A204.1 (cell line): ENCODE measurements at regions not wholly inside any gene's neighbourhood (a gene's known extent, or its start where the extent isn't known, plus 50 kb on each side); places are given as distances from the start of the nearest gene placed in this dataset.

ENCODE experiments used
- FAIRE-seq: peaks from 2 replicates; lab custom pipeline; 2012; peaks lifted over from hg19 to GRCh38; lab: Jason Lieb, UNC

DNA sequence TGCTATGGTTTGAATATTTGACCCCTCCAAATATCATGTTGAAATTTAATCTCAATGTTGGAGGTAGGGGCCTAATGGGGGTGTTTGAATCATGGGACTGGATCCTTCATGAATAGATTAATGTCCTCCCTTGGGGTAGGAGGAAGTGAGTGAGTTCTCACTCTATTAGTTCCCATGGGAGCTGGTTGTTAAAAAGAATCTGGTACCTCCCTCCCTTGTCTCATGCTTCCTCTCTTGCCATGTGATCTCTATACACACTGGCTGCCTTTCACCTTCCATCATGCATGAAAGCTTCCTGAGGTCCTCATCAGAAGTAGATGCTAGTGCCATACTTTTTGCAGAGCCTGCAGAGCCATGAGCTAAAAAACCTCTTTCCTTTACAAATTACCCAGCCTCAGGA is 177.7 kb upstream of the MCTP2 start:
- no peak for FAIRE-seq

DNA sequence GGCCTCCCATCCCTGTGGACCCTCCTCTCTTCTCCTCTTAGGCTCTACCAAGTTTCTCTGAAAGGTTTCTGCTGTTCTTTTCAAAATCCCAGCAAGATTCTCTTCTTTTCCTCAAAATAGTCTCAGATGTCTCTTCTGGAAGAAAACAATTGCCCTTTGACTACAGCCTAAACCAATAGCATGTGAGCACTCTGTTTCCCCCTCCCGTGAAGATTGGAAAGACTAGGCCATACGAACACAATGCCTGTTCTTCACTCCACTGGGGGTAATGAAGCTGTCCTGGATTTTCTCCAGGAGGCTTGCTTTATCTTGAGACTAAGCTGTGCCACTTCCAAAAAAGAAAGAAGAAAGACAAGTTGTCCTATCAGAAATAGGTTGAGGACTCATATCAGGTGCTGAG is 178.7 kb upstream of the MCTP2 start:
- no peak for FAIRE-seq

DNA sequence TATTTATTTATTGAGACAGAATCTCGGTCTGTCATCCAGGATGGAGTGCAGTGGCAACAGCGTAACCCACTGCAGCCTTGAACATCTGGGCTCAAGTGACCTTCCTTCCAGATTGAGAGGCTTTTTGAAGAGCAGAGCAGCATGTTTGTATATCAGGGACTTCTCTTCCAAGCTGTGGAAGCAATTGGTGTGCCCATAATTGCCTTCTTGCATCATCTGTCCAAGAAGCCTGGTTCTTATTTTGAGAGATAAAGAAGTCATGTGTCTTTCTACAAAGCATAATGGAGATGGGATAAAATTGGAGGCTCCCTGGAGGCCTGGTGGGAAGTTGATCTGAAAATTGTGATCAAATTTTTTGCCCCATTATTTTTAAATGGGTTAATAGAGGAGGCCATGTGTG is 183.8 kb upstream of the MCTP2 start:
- FAIRE-seq = no peak

DNA sequence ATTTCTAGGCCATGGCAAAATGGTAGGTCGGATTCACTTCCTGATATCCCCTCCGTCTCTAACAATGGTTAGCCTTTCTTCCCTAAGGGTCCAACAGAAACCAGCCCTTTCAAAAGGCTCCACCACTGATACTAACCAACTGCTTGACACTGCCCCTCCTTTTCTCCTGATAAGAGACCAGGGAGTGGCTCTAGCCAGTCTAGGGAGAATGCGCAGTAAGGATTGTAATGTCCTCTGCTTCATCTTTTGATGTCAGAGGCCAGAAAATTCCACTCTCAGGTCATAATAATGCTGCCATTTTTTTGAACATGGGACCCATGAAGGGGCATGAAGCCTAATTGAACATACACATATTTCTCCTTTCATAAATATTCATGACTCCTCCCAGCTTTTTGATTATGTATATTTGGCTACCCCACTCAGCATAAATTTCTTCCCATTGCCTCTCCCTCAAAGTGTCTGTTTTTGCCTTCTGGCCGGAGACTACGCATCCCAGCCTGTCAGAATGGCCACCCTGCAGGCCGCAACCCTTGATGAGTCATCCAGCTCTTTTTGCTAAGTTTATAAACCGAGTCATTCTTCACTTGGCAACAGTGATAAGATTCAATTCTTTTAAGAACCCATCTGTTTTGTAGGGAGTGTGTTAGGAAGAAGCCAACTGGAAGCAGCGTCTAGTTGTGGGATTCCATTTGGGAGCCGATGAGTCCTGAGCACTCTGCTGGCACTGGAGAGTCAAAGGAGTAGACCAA is 189.0 kb upstream of the MCTP2 start:
- no peak for FAIRE-seq

DNA sequence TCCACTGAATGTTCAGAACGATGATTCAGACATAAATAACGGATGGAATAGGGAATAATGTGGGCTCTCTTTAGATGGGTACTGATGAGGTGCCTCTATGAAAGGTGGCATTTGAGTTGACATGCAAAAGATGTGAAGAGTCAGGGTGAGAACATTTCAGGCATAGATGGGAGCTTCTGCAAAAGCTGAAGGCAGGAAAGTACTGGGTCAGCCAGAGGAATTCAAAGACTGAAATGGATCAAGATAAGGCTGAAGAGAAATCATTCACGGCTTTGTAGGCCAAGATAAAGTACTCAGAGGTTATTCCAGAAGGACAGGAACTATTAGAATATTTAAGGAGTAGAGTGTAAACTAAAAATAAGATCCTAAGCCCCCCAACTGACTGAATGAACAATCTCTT is 189.6 kb upstream of the MCTP2 start:
- no peak for FAIRE-seq

DNA sequence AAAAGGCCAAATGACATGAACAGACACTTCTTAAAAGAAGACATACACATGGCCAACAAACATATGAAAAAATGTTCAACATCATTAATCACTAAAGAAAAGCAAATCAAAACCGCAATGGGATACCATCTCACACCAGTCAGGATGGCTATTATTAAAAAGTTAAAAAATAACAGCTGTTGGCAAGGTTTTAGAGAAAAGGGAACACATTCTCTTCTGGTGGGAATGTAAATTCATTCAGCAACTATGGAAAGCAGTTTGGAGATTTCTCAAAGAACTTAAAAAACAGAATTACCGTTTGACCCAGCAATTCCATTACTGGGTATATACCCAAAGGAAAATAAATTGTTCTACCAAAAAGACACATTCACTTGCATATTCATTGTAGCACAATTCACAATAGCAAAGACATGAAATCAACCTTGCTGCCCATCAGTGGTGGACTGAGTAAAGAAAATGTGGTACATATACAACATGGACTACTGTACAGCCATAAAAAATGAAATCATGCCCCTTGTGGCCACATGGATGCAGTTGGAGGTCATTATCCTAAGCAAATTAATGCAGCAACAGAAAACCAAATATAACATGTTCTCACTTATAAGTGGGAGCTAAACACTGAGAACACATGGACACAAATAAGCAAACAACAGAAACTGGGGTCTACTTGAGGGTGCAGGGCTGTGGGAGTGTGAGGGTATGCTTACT is 190.7 kb upstream of the MCTP2 start:
- no peak for FAIRE-seq

DNA sequence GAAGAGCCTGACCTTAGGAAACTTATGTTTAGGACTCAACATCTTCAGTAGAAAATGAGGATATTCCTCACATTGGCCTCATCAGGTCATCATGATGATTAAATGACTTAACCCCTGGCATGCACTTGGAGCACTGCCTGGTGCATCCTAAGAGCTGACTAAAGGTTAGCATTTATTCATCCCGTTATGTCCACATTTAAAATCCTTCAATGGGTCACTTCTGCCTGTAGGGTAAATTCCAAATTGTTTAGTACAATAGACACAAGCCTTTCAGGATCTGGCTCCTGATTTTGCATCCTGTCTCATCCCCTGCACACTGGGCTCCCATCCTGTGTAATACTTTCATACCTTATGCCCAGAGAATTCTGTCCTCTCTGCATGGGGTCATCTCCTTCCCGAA is 195.2 kb upstream of the MCTP2 start:
- no peak for FAIRE-seq

DNA sequence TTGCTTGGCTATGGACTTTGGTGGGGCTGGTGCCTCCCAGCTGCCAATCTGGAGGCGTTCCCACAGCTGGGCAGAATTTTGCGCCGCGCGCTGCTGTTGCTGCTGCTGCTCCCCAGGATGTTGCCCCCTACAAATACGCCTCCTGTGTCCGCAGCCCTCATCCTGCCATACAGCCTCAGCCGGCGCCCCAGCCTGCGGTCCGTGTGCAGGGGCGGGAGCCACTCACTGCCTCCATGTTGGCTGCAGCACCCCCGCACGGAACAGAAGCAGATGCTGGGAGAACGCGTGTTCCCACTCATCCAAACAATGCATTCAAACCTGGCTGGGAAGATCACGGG is 197.7 kb upstream of the MCTP2 start:
- no peak for FAIRE-seq

DNA sequence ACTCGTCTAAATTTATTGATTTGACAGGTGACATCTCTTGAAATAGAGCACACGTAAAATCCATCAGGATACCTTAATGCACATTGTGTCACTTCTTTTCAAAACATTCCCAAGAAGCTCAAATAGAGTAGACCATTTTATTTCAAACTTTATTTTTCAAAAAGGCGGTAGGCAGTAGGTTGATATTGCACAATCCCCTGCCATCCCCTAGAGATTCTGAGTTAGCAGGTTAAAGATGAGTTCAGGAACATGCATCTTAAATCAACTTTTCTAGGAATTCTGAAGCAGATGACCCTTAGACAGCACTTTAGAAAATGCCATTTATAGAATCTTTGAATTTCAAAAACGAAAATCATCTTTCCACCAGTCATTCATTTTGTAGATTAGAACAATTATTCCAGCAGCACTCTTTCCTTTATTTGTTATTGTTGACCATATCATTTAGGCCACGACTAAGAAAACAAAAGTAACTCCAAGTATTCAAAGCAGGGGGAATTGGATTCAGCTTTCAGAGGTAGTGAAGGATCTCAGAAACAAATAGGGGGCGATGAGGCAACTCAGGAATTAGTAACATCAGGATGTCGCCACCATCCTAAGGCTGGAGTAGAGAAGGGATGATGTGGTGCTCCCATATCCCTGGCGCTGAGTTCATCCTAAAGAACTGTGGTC is 198.2 kb upstream of the MCTP2 start:
- FAIRE-seq = no peak

DNA sequence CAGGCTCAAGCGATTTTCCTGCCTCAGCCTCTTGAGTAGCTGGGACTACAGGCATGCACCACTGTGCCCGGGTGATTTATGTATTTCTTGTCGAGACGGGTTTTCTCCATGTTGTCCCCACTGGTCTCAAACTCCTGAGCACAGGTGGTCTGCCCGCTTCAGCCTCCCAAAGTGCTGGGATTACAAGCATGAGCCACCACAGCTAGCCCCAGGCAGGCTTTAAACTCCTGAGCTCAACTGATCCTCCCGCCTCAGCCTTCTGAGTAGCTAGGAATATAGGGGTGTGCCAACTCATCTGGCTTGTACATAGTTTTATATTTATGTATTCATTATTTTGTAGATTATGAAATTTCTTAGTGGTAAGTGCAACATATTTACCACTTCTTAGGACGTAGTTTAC is 198.8 kb upstream of the MCTP2 start:
- FAIRE-seq = no peak

DNA sequence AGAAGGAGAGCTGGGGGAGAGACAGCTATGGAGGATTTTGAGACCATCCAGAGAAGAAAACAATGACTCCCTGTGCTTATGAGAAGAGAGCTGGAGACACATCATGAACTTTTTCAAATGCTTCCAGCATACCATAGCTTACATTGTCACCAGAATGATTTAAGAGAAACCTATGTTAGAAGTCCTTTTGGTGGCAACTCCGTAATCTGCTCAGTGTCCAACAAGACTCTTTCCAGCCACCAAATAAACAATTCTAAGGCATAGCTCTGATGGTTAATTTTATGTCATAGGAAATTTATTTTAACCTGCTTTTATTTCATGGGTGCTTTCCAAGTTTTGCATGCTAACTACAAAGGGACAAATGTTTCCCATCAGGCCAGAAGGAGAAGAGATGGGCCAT is 200.3 kb upstream of the MCTP2 start:
- FAIRE-seq = no peak

DNA sequence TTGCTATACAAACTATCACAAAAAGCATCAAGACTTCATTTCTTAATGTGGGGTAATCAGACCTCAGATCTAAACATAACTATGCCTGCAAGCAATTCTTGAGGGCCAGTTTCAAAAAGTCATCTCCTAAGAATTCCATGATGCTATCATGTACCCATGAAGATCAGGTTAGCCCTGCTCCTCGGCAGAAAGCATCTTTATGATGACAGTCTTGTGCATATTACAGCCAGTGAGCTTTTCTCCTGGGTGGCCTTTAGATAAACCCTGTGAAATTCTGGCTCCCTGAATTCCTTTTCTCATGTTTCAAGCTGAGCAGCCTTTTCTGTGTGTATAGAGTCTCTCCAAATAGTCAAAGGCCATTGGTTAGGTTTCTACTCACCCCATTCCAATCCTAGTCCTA is 201.9 kb upstream of the MCTP2 start:
- FAIRE-seq = no peak

DNA sequence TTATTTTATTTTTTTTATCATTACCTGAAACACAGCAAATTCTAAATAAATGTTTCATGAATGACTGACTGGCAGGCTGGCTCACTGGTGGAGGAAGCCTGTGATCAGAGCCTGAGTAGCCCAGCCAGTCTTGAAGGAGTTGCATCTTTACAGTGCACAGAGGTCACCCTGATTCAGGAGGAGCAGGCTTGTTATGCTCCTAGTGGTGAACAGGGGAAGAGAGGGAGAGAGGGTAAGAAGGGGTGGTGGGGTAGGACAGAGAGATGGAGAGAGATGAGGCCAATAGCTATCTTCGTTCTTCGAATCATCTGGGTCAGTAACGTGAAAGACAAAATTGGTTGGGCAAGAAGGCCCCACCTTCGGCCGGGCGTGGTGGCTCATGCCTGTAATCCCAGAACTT is 202.6 kb upstream of the MCTP2 start:
- no peak for FAIRE-seq

DNA sequence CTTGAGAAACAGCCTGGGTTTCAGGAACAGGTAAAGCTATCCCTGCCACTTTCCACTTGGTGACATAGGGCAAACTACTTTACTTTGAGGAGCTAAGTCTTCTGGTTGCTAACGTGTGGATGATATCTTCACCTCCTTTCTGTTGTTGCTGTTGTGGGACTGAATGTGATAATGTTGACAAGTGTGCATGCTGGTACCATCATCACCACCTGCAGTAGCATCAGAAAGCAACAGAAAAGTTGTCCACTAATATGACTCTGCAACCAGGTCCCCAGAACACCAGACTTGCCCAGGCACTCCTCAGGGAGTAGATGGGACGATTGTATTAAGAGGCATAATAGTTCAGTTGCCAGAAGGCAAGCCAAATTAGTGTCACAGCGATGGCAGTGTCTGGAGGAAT is 203.2 kb upstream of the MCTP2 start:
- no peak for FAIRE-seq

DNA sequence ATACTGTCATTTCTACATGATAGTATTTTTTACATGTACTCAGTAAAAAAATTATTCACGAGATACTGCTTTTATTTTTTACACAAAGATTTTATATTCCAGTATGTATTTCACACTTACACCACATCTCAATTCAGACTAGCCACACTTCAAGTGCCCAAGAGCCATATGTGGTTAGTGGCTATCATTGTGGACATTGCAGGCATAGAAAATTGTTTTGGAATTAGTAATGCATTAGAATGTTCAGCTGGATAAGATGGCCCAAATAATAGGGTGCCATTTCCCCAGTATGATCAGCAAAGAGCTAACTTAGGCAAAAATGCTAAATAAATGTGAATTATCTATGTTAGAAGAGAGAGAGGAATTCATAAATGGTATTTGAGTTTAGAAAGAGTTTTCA is 203.8 kb upstream of the MCTP2 start:
- no peak for FAIRE-seq

DNA sequence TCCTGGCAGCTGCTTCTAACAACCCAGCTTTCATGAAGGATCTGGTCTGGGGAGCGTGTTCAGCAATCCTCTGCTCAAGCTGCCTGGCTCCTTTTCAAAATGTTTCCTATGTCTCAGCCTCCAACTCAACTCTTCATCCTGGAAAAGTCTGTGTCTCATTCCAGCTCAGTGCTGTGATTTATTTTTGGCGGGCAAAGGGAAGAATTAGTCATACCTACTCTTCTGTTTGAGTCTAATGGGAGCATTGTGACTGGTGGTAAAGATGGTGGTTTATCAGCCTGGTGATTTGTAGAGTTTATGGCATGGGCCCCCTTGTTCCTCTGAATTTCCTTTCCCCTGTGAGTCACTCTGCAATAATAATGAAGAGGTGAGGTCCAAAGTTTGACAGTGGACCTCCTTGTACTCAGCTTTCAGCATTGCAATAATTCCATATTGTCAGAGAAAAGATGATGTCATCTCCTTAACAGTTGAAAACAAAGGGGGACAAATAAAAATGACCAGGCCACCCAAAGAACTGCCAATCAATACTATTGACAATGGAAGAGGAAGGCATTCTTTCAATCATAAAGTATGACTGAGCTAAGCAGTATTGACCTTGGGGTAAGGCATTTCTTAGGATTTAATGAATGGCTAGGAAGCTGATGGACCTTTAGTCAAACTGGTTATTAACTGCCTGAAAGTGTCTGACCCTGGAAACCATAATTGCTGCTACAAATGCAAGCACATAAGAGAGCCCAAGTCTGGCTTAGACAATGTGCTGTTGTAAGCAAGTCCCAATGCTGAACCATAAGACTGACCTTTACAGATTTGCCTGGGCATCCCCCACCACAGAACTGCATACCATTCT is 204.7 kb upstream of the MCTP2 start:
- FAIRE-seq = no peak

DNA sequence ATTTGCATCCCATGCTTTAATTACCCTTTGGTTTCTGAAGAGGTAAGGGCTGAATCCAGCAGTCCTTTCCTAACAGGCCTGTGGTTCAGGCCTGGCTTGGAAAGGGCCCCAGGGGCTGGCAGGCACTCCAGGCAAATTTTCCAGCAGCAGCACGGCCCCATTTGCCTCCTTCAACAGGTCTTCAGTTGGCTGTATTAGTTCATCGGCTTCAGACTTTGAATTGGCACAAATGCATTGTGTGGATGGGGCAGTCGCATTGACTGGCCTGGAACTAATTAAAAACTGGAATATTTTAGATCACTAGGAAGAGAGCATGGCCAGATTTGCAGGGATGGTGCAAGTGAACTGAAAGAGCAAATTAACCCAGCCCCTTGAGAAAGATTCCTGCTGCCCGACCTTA is 207.8 kb upstream of the MCTP2 start:
- no peak for FAIRE-seq

DNA sequence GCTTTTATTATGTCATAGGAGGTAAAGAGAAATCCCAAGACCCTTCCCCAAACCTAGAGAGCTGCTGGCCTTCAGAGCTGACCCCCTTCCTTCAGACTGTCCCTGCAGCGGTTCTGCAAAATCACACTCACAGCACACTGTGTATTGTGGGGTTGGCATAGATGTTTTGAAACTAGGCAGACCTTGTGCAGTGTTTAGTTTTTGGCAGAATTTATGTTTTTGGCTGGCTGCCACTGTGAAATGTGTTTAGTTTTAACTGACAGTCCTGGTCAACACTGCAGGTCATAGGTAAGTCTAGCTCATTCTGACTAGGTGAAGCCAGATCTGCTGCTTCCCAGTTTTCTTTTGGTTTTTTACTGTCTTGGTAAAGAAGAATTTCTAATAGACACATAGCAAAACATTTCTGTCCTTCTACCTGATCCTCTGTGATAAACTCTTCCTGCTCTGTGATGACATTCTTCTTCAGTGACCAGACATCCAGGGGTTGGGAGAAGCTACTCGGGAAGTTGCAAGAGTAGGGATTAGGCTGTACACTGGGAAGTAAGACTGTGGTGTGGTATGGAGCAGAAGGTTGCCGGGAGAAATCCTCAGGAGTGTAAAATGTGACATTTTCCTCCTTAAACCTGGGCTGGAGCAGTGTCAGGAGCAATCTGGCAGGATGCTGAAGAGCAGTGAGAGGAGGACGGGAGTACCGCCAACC is 209.6 kb upstream of the MCTP2 start:
- FAIRE-seq = no peak

DNA sequence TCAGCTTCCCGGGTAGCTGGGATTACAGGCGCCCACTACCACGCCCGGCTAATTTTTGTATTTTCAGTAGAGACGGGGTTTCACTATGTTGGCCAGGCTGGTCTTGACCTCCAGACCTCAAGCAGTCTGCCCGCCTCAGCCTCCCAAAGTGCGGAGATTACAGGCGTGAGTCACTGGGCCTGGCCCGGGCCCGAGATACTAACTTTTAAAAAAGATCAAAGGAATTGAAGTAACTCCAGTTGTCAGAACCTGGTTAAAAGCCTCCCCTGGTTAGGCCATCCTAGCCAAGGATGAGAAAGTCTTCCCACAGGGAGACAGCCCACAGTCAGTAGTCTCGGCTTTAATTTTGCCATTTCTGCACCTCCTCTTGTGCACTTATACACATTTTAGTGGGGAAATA is 212.3 kb upstream of the MCTP2 start:
- FAIRE-seq = no peak

DNA sequence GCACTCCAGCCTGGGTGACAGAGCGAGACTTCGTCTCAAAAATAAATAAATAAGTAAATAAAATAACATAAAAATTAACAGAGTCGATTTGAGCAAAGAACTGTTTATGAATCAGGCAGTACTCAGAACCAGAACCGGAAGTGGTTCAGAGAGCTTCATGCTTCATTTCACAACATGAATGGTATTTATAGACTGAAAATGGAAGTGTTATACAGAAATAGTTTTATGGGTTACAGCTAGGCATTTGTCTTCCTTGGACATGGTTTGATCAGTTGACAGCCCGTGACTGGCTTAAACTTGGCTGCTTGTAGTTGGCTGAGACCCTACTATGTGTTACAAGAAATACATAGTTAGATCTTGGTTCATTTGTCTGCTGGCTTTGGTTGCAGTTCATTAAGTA is 216.0 kb upstream of the MCTP2 start:
- no peak for FAIRE-seq

DNA sequence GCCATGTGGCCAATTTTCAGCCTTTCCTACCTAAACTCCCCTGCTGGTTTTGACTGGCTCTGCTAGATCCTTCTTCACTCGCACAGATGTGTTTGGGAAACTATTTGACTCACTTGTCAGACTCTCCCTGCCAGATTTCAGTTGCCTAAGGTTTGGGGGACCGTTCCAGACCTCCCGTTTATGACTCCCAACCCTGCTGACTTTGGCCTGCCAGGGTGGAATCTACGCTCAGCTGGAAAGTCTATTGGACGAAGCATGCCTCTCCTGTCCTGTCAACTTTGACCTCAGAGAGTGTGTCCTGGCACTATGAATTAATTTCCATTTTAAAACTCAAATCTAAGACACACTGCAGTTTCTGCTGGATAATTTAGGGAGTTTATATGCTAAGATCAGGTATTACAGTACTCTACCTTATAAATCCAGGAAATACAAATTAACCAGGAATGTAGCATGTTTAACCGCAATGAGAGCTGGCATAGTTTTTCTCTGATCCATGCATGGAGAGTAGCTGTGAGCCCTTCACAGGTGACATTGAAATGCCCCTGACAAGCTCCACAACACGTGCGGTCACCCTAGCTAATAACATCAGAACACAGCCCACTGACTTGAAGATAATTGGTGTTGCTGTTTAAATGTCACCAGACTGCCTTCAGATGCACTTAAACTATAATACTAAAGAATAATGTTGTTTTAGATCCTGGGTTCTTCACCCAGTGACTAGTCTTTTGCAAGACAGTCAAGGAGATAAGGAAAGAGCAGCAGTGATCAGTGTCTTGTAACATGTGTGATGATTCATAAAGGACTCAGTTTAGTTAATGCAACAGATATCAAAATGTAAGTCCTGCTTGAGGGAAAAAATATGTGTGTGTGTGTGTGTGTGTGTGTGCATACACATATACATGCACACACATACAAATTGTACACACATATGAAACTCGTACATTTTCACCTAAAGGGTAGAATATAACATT is 223.0 kb upstream of the MCTP2 start:
- FAIRE-seq = no peak
